ENCODE measurements at regions not wholly inside any gene's neighbourhood (a gene's known extent, or its start where the extent isn't known, plus 50 kb on each side); places are given as distances from the start of the nearest gene placed in this dataset.

- H3K9me3 ChIP-seq (ENCODE audit: low read depth) = no peaks in the 10 kb centered on the region
- no peaks in the 10 kb centered on the region for H3K27me3 ChIP-seq
These were observed 924.7 kb downstream of the SUCLG1 start for GRCh38 chr2:83534416-83534815.

GRCh38 chr2:83531206-83531826, 927.8 kb downstream of the SUCLG1 start:
- TF ChIP-seq CTCF (IDR thresholded peaks at IDR 0.05; ENCODE audit: low read depth, low read length) = no peak
- no peaks in the 10 kb centered on the region for H3K4me1 ChIP-seq (ENCODE audit: low read depth)
- H3K27ac ChIP-seq = no peak overlapping the region
- H3K4me3 ChIP-seq = no peak overlapping the region
- DNase-seq (ENCODE audit: low read depth in 1 of 2, low spot score in 1 of 2) = peak in 1 of 2 donors; percentile 2
- H3K9me3 ChIP-seq (ENCODE audit: low read depth) = no peaks in the 10 kb centered on the region
- H3K36me3 ChIP-seq = no peaks in the 10 kb centered on the region
- H3K27me3 ChIP-seq = no peaks in the 10 kb centered on the region

More at GRCh38 chr2:83534416-83534815, 924.7 kb downstream of the SUCLG1 start:
- H3K4me3 ChIP-seq = no peak overlapping the region
- no peak for DNase-seq (ENCODE audit: low read depth in 1 of 2, low spot score in 1 of 2)
- no peaks in the 10 kb centered on the region for H3K36me3 ChIP-seq
- H3K4me1 ChIP-seq (ENCODE audit: low read depth) = no peaks in the 10 kb centered on the region
- no peak overlapping the region for H3K27ac ChIP-seq
- no peak for TF ChIP-seq CTCF (IDR thresholded peaks at IDR 0.05; ENCODE audit: low read depth, low read length)

GRCh38 chr2:83528767-83529166, 930.3 kb downstream of the SUCLG1 start:
- H3K36me3 ChIP-seq = no peaks in the 10 kb centered on the region
- no peaks in the 10 kb centered on the region for H3K4me1 ChIP-seq (ENCODE audit: low read depth)
- no peaks in the 10 kb centered on the region for H3K9me3 ChIP-seq (ENCODE audit: low read depth)
- DNase-seq (ENCODE audit: low read depth in 1 of 2, low spot score in 1 of 2) = no peak
- H3K27me3 ChIP-seq = no peaks in the 10 kb centered on the region
- no peak overlapping the region for H3K27ac ChIP-seq
- H3K4me3 ChIP-seq = no peak overlapping the region
- no peak for TF ChIP-seq CTCF (IDR thresholded peaks at IDR 0.05; ENCODE audit: low read depth, low read length)

GRCh38 chr2:83522891-83523493, 936.1 kb downstream of the SUCLG1 start:
- no peaks in the 10 kb centered on the region for H3K36me3 ChIP-seq
- DNase-seq (ENCODE audit: low read depth in 1 of 2, low spot score in 1 of 2) = no peak
- no peak overlapping the region for H3K27ac ChIP-seq
- no peak overlapping the region for H3K4me3 ChIP-seq
- no peaks in the 10 kb centered on the region for H3K9me3 ChIP-seq (ENCODE audit: low read depth)
- no peak for TF ChIP-seq CTCF (IDR thresholded peaks at IDR 0.05; ENCODE audit: low read depth, low read length)
- H3K27me3 ChIP-seq = no peaks in the 10 kb centered on the region
- no peaks in the 10 kb centered on the region for H3K4me1 ChIP-seq (ENCODE audit: low read depth)

- H3K4me1 ChIP-seq (ENCODE audit: low read depth) = no peaks in the 10 kb centered on the region
- H3K9me3 ChIP-seq (ENCODE audit: low read depth) = no peaks in the 10 kb centered on the region
- no peak overlapping the region for H3K27ac ChIP-seq
- H3K36me3 ChIP-seq = no peaks in the 10 kb centered on the region
- no peak overlapping the region for H3K4me3 ChIP-seq
- H3K27me3 ChIP-seq = no peaks in the 10 kb centered on the region
- no peak for TF ChIP-seq CTCF (IDR thresholded peaks at IDR 0.05; ENCODE audit: low read depth, low read length)
- DNase-seq (ENCODE audit: low read depth in 1 of 2, low spot score in 1 of 2) = no peak
These were observed 941.2 kb downstream of the SUCLG1 start for GRCh38 chr2:83517727-83518368.

Measured in cardiac muscle cell (in vitro differentiated cells and primary cell).